ENCODE measurements at regions not wholly inside any gene's neighbourhood (a gene's known extent, or its start where the extent isn't known, plus 50 kb on each side); places are given as distances from the start of the nearest gene placed in this dataset.
A peak's percentile ranks its signal among the peaks of the same experiment; 100 is the strongest.

DNA sequence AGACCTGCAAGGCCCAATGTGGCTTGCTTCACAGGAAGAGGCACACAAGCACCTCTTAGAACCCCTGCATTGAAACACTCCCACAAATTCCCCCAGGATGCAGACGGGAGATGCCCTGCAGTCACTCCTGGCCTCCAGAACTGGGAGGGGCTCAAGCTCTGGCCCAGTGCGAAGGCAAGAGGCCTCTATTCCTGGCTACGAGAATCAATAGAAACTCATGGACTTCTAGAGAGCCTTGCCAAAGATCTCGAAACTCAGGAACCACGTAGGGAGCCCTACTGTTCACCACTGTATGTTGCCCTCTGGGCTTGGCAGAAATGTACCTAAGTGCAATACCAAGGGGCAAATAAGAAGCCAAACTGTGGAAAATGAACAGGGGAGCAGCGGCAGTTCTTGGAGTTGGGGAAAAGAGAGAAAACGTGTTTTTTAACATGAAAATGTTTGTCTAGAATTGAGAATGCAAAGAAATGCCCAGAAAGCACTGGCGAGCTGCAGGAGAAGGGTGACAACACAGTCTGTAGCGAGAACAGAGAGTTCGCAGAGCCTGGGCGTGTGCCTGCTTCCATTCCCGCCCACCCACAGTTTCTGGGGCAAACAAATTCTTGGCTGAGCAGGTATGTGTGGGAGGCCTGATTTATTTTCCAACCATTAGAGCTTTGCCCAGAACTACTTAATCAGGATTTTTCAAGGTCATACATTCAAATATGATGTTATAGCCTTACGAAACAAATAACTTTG lies 260.5 kb upstream of the KLF14 start:
- no peak for TF ChIP-seq ZFX (IDR thresholded peaks at IDR 0.05; ENCODE audit: borderline replicate concordance)
- TF ChIP-seq, protein P1, sequence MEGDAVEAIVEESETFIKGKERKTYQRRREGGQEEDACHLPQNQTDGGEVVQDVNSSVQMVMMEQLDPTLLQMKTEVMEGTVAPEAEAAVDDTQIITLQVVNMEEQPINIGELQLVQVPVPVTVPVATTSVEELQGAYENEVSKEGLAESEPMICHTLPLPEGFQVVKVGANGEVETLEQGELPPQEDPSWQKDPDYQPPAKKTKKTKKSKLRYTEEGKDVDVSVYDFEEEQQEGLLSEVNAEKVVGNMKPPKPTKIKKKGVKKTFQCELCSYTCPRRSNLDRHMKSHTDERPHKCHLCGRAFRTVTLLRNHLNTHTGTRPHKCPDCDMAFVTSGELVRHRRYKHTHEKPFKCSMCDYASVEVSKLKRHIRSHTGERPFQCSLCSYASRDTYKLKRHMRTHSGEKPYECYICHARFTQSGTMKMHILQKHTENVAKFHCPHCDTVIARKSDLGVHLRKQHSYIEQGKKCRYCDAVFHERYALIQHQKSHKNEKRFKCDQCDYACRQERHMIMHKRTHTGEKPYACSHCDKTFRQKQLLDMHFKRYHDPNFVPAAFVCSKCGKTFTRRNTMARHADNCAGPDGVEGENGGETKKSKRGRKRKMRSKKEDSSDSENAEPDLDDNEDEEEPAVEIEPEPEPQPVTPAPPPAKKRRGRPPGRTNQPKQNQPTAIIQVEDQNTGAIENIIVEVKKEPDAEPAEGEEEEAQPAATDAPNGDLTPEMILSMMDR (IDR thresholded peaks at IDR 0.05), result no peak
- no peak overlapping the region for H3K27ac ChIP-seq

DNA sequence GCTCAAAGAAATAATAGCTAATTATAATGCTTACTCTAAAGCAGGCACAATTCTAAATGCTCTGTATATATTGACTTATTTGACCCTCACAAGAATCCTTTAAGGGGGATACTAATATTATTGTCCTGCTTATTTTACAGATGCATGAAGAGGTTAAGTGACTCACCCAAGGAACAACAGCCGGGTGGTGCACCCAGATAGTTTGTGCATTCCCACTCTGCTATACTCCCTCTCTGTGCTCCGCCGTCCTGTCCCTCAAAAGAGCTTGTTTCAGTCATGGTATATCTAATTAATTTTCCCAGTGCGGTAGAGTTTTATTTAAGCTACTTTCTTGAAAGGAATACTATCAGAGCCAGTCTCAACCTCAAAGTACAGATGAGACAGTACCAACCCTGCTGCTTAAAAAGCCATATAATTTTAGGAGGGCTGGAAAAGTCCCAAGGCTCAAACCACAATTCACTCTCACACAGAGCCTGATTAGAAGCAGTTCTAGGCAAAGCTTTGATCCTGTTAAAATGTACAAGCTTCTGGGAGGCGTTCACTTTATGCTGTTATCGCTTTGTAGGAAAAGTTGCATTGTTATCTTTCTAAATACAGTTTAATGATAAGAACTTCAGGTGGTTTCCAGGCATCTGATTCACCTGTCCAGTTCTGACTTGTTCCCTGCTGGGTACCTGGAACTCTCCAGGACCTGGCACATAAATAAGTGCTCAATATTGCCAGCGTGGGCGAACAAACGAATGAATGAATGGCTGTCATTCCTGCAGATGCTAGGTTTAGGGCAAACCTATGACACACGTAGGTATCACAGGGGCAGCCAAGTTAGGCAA lies 261.5 kb upstream of the KLF14 start:
- H3K27ac ChIP-seq, result no peak overlapping the region
- no peak for TF ChIP-seq ZFX (IDR thresholded peaks at IDR 0.05; ENCODE audit: borderline replicate concordance)
- TF ChIP-seq, protein P1 (IDR thresholded peaks at IDR 0.05), result no peak

DNA sequence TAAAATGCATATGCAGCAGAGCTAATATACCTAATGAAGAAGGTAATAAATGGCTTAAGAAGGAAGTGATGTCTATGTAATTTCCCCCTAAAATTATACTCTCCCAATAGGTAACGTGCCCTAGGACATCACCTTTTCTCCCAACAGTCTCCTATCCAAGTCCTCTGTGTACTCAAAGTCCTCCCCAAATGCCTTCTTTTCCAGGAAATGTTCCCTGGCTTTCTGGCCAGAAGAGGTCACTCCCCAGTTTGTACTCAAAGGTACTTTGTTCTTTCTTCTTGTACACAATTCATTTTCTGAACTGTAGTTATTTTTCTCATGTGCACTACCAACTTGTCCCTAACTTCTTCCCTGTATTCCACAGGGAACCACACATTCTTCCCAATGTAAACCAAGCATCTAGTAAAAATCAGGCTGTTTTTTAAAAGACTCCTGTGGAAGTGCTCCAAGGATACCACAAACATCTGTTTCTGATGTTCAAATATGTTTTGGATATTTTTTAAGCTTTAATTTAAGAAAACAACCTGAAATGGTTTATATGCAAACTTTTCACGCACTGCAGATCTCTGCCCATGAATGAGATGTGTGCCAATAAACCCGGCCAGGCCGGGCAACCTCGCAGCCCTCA lies 262.3 kb upstream of the KLF14 start:
- H3K27ac ChIP-seq, result peak overlapping the region; percentile 45
- TF ChIP-seq, protein P1 (IDR thresholded peaks at IDR 0.05), result no peak
- no peak for TF ChIP-seq ZFX (IDR thresholded peaks at IDR 0.05; ENCODE audit: borderline replicate concordance)

DNA sequence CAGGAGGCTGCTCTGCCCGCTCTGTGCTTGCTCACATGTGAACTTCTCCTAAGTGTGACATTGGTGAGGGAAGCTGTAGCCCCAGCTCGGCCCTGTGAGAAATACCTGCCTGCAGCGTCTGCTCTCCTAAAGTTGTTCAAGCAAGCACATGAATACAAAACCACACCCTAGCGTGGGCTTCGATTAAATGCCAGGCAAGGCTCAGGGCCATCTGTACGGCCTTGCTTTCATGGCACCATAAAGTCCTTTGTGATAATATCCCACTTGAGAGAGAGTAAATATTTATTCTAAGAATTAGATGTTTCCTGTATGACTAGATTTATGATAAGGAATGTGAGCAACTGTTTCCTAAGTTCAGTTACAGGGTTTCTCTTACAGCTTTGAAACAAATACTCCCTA lies 262.8 kb upstream of the KLF14 start:
- peak overlapping the region; percentile 45 for H3K27ac ChIP-seq
- TF ChIP-seq, protein P1 (IDR thresholded peaks at IDR 0.05), result no peak
- TF ChIP-seq ZFX (IDR thresholded peaks at IDR 0.05; ENCODE audit: borderline replicate concordance), result no peak

DNA sequence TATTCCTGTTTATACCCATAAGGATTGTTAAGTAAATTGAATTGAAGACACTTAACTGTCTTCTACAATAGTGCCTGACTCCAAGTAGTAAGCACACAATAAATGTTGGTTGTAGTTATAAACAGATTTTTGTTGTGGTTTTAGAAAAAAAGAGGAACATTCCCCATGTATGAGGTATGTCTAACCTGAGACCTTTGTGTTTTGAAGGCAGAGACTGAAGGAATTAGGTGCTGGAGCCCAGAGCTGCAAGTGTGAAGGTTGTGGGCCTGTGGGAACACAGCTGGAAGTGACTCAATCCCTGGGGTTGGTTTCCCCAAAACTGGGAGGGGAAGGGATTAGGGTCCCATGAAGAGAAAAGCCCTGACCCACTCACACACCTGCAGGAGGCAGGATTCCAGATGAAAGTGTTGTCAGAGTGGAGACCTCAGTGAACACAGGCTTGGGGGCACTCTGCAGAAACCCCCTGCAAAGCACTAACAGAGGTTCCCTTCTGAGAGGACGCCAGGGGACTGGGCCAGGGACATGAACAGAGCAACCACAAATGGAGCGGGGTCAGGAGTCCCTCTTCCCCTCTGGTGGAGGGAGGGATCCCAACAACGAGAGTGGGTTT lies 265.1 kb upstream of the KLF14 start:
- H3K27ac ChIP-seq, result no peak overlapping the region
- TF ChIP-seq, protein P1 (IDR thresholded peaks at IDR 0.05), result no peak
- no peak for TF ChIP-seq ZFX (IDR thresholded peaks at IDR 0.05; ENCODE audit: borderline replicate concordance)

DNA sequence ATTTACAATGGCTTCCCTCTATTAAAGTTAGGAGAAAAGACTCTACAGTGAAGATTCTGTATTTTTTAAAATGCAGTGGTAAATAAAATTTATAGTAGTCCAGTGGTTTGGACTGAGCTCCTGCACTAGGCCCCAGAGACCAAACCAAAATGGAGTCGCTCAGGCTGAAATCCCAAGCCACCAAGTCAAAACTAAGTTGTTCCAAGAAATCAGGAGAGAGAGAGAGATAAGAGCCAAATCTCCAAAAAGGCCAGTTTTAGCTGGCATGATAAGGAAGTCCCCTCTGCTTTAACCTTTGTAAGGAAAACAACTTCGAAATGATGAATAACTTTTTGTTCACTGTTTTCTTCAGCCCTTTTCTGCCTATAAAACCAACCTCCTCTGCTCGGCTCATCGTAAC lies 265.9 kb upstream of the KLF14 start:
- H3K27ac ChIP-seq, result no peak overlapping the region
- TF ChIP-seq, protein P1 (IDR thresholded peaks at IDR 0.05), result no peak
- no peak for TF ChIP-seq ZFX (IDR thresholded peaks at IDR 0.05; ENCODE audit: borderline replicate concordance)

Measured in 22Rv1 (cell line).